ENCODE measurements at regions not wholly inside any gene's neighbourhood (a gene's known extent, or its start where the extent isn't known, plus 50 kb on each side); places are given as distances from the start of the nearest gene placed in this dataset.
"Not testable (repeated sequence)": the region's sequence is repeated elsewhere in the genome, so short reads cannot be mapped to it uniquely, and the experiment has no call there.

DNA sequence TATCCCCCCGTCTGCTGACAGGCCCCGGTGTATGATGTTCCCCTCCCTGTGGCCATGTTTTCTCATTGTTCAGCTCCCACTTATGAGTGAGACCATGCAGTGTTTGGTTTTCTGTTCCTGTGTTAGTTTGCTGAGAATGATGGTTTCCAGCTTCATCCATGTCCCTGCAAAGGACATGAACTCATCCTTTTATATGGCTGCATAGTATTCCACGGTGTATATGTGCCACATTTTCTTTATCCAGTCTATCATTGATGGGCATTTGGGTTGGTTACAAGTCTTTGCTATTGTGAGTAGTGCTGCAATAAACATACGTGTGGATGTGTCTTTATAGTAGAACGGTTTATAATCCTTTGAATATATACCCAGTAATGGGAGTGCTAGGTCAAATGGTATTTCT lies 244.7 kb downstream of the NEBL start:
- not testable (repeated sequence) for DNase-seq

GRCh38 chr10:20648263-20648874 lies 248.7 kb downstream of the NEBL start:
- DNase-seq = no peak

- DNase-seq = no peak
Measured at GRCh38 chr10:20647756-20648155, 249.4 kb downstream of the NEBL start.

DNA sequence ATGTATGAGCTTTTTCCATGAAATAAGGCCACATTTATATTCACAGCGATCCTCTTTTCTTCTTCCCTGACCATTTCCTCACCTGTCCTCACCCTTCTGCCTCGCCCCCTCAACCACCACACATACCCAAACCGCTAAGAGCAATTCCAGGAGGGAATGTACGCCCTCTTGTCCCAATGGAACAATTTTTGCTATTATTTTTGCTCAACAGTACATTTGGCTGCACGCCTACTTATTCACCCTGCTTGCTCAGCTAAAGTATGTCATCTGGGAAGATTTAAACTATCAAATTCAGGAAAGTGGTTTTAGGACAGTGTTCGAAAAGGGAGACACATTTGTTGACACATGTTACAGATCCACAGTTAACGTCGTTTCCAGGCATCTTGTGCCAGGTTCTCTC lies 252.7 kb downstream of the NEBL start:
- no peak for DNase-seq

GRCh38 chr10:20641605-20642004 lies 255.5 kb downstream of the NEBL start:
- no peak for DNase-seq

DNA sequence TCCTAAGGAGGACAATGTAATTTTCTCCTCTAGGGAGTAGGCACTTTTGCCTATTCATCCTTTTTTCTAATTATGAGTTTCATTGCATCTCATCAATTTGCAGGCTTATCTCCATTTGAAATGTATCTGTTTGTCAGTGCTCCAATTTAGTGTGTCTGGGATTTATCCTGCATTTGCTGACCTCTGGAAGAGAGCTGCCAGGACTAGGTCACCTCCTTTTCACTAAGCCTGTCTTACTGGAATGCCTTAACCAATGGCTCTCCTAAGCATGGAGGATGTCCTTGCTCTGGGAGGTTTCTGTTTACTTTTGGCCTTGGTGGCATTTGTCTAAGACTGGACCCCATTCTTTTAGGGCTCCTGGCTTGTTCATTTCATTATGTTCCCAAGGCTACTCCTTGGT lies 261.5 kb downstream of the NEBL start:
- DNase-seq = no peak

DNA sequence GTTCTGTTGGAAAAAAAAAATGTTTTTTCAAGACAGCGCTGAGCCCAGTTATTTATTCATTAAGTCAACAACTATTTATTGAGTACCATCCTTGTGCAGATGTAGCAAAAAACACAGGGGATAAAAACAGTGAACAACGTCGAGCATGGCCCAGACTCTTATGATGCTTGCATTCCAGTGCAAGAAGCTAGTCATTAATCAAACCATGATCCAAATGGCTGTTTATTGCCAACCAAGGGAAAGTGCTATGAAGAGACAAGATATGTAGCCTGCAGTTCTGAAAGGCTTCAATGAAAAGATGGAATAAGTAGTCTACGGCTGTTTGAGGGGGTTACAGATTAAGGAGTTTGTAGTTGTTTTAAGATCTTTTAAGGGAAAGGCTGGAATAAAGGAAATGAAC lies 262.3 kb downstream of the NEBL start:
- DNase-seq = no peak

DNA sequence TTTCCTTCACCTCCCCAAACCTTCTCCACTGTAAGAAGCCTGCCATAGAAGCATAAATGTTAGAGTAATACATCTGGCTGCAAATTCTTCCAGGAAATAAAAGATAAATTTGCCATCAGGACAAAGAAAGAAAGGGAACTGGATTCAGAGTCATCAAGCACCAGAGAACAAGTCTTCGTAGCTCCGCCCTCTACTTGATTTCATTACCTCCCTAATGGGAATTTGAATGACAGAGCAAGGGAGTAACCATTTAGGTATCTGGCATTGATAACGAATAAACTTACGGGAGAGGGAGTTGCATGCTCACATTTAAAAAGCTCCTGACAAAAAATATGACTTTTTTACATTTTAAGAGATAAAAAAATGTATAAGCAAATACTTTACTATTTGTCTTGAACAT lies 263.4 kb downstream of the NEBL start:
- DNase-seq = no peak

- DNase-seq = no peak
Measured at GRCh38 chr10:20632696-20633095, 264.4 kb downstream of the NEBL start.

GRCh38 chr10:20631229-20631628 lies 265.9 kb downstream of the NEBL start:
- DNase-seq = no peak

DNA sequence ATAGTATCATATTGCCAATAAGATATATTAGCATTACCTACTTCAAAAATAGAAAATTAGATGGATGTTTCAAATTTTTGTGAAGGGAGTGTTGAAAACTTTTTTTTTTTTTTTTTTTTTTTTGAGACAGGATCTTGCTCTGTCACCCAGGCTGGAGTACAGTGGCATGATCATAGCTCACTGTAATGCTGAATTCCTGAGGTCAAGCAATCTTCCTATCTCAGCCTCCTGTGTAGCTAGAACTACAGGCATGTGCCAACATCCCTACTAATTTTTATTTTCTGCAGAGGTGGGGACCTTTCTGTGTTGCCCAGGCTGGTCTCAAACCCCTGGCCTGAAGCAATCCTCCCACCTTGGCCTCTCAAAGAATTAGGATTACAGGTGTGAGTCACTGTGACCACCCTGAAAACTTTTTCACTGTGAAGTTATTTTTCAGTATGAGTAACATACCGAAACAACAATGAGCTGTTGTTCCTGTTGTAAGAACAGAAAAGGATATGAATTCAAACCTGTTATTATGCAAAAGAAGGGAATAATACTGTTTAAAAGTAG lies 266.9 kb downstream of the NEBL start:
- no peak for DNase-seq

- DNase-seq = no peak
Measured at GRCh38 chr10:20627946-20628507, 269.1 kb downstream of the NEBL start.

DNA sequence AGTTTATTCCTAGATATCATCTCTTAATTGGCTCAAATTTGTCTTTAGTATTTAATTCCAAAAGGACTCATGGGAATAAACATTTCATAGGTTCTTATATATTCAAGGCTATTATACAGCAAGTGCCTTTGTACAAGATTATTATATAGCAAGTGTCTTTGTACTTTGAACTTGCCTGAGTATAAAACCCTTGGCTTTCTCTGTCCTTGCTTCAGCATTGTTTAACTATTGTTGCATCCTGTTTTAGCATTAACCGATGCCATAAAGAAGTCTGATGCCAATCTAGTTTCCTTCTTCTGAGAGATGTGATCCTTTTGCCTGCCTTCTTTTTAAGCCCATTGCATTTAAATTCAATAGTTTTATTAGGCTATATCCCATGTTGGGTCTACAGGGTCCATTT lies 270.0 kb downstream of the NEBL start:
- DNase-seq = no peak

GRCh38 chr10:20625868-20626267 lies 271.2 kb downstream of the NEBL start:
- DNase-seq = no peak

DNA sequence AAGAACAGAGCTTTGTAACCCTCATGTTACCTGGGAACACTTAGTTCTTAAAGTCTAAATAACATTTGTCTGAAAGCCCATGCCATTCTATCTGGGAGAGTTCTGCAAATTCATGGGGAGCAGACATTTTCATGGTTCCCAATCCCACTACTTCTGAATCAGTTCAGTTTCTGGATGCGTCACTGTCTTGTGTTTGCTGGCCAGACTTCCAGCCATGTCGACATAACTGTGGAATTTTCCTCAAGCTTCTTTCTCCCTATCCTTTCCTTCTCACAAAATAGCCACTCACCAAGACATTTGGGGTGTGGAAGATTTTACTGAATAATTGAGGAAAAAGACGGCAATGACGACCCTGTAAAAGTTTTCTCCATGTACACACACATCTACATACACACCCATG lies 272.5 kb downstream of the NEBL start:
- DNase-seq = no peak

DNA sequence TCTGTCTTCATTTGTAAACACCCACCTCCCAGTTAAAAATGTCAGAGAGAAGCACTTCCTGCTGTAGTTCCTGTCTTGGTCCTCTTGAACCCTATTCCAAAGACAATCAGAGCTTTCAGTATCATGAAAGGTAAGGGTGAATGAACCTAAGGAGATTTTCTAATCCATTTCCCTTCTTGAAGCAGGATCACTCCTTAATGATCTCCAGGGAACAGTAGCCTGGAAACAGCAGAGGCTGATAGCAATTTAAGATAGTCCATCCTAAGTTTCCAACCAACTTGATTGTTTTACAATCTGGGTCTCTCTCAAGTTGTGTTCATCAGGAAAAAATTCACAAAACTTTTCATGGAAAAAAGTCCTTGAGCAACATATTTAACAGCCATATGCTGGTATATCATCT lies 273.6 kb downstream of the NEBL start:
- no peak for DNase-seq

- DNase-seq = no peak
Measured at GRCh38 chr10:20622531-20623211, 274.4 kb downstream of the NEBL start.

GRCh38 chr10:20620981-20621380 lies 276.1 kb downstream of the NEBL start:
- no peak for DNase-seq

GRCh38 chr10:20618011-20618547 lies 279.0 kb downstream of the NEBL start:
- no peak for DNase-seq

DNA sequence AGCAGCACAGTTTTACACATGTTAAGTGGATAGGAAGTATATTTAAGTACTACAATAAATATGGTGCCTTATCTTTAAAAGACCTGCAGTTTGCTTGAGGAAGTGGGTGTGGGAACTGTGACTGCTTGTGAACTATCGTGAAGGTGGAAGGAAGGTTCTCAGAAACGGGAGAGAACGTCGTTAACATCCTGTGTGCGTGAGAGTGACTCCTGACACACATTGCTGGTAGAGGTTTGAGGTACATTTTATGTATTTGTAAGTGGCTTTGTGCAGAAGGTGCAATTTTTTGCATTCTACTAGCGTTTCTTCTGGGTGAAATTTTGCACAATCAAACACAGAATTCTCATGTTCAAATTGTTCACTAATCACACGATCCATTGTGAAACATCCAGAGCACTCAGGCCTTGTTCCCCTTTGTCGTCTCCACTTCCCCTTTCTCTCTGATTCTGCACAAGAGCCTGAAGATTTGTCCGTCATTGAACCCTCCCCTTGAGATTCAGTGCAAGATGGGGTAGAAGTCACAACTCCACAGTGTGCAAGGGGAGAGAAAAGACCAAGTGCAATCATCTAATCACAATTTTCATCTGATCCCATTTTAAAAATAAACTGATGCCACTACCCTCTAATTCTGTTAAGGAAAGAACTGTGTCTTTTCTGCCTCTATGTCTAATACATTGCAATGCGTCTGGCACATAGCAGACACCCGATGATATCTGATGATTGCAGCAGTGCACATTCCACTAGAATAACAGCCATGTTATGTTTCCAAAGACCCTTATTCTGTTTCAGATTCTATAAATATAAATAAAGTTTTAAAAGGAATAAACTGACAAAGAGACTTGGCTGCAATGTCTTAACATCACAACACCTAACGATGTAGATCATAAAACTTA lies 279.9 kb downstream of the NEBL start:
- no peak for DNase-seq

GRCh38 chr10:20616056-20616671 lies 280.9 kb downstream of the NEBL start:
- no peak for DNase-seq

- no peak for DNase-seq
Measured at GRCh38 chr10:20615395-20615794, 281.7 kb downstream of the NEBL start.

DNA sequence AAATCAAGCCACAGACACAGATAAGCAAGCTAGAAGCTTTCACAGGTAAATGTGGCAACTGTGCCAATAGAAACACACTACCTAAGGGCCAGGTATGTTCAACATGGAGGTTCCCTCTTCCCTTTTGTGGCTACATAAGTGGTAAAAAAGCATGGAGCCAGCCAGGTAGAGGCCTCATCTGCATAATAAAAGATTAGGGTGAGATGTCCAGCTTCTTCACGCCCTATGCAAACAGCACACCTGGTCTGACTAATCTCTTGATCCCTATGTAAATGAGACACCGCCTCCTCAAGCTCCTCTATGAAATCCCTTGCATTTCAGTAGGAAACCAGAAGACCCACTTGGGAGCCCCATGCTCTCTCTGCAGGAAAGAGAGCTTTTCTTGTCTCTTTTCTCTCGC lies 282.2 kb downstream of the NEBL start:
- no peak for DNase-seq
